ENCODE measurements at regions not wholly inside any gene's neighbourhood (a gene's known extent, or its start where the extent isn't known, plus 50 kb on each side); places are given as distances from the start of the nearest gene placed in this dataset.

DNA sequence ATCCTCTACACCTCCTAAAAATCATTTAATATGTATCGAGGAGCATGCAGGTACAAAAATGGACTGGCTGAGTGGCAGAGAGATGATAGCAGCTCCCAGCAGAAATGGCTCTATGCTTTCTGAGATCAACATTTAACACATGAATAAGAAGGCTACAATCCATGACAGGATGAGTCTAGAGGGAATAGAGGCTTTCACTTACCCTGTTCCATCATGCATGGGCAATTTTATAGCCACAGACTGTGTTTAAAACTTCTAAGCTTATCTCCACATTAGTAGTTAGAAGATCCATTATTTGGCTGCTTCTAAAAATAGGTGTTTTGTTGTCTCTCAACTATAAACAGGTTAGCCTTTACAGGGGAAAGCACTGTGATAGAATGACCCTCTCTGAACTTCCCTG is 149.1 kb upstream of the ARHGAP28 start:
- TF ChIP-seq ZFX (IDR thresholded peaks at IDR 0.05), result no peak
- TF ChIP-seq, protein P1, sequence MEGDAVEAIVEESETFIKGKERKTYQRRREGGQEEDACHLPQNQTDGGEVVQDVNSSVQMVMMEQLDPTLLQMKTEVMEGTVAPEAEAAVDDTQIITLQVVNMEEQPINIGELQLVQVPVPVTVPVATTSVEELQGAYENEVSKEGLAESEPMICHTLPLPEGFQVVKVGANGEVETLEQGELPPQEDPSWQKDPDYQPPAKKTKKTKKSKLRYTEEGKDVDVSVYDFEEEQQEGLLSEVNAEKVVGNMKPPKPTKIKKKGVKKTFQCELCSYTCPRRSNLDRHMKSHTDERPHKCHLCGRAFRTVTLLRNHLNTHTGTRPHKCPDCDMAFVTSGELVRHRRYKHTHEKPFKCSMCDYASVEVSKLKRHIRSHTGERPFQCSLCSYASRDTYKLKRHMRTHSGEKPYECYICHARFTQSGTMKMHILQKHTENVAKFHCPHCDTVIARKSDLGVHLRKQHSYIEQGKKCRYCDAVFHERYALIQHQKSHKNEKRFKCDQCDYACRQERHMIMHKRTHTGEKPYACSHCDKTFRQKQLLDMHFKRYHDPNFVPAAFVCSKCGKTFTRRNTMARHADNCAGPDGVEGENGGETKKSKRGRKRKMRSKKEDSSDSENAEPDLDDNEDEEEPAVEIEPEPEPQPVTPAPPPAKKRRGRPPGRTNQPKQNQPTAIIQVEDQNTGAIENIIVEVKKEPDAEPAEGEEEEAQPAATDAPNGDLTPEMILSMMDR (conservative IDR thresholded peaks at IDR 0.05), result no peak
- H3K27ac ChIP-seq, result no peak overlapping the region

DNA sequence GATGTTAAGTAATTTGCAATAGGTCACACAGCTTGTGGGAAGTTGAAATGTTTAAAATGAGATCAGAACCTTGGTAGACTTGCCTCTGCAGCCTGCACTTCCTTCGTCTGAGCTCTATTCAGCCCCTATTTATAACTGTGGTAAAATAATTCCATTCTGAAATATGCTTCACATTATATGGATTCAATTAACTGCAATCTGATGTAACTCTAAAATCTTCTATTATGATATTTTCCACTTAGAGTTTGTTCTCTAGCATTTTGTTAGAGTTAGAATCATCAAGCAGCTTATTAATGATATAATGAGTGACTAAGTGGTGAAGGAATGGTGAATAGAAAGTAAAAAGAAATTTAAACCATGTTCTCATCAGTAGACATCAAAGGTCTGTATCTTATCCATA is 139.6 kb upstream of the ARHGAP28 start:
- no peak overlapping the region for H3K27ac ChIP-seq
- no peak for TF ChIP-seq ZFX (IDR thresholded peaks at IDR 0.05)
- TF ChIP-seq, protein P1 (conservative IDR thresholded peaks at IDR 0.05), result no peak

DNA sequence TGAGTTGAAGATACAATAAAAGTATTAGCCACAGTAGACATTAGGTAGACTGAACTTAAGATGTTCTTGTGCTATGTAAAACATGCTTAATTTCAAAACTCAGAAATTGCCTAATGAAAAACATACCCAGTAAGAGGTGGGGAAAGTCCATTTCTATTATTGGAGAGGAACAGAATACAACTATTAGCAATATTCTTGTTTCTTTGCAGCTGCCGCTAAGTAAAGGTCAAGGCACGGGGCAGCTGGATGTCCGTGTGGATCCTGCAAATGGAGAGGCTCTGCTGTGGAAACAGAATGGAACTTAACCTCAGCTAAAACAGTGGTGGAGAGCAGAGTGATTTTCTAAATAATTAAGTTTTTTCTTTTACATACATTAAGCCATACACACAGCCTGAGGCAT is 139.2 kb upstream of the ARHGAP28 start:
- H3K27ac ChIP-seq, result no peak overlapping the region
- no peak for TF ChIP-seq ZFX (IDR thresholded peaks at IDR 0.05)
- TF ChIP-seq, protein P1 (conservative IDR thresholded peaks at IDR 0.05), result no peak

DNA sequence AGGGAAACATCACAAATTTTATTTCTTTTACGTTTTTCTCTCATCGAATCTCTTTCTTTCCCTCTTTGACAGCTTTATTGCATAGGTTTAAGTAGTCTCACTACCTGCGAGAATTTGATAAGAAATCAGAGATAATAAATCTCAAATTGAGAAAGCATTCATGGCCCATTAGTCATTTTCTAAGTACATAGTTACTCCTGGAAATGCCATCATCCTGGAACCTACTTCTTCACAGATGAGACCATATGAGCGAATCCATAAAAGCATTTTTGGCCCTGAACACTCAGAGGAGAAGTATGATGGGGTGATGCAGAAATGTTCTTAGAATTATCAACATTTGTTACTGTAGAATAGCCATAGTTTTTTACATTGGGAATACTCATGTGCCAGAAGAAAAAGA is 138.0 kb upstream of the ARHGAP28 start:
- H3K27ac ChIP-seq, result no peak overlapping the region
- TF ChIP-seq, protein P1 (conservative IDR thresholded peaks at IDR 0.05), result no peak
- no peak for TF ChIP-seq ZFX (IDR thresholded peaks at IDR 0.05)

DNA sequence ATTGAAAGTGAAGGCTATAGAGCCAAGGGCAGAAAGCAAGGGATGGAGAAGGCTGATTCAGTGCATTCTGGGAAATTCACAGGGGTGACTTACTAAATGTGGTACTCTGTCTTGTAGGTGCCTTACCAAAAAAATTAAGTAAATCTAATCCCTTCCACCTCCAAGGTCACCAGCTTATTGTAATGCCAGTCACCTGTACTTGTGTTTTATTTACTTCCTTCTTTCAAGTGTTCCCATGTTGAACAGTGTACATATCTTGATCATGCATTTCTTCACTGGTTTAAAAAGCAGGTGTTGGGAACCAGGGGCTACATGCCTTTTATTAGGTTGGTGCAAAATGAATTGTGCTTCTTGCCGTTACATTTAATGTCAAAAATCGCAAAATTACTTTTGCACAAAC is 137.0 kb upstream of the ARHGAP28 start:
- H3K27ac ChIP-seq, result no peak overlapping the region
- TF ChIP-seq, protein P1 (conservative IDR thresholded peaks at IDR 0.05), result no peak
- no peak for TF ChIP-seq ZFX (IDR thresholded peaks at IDR 0.05)

DNA sequence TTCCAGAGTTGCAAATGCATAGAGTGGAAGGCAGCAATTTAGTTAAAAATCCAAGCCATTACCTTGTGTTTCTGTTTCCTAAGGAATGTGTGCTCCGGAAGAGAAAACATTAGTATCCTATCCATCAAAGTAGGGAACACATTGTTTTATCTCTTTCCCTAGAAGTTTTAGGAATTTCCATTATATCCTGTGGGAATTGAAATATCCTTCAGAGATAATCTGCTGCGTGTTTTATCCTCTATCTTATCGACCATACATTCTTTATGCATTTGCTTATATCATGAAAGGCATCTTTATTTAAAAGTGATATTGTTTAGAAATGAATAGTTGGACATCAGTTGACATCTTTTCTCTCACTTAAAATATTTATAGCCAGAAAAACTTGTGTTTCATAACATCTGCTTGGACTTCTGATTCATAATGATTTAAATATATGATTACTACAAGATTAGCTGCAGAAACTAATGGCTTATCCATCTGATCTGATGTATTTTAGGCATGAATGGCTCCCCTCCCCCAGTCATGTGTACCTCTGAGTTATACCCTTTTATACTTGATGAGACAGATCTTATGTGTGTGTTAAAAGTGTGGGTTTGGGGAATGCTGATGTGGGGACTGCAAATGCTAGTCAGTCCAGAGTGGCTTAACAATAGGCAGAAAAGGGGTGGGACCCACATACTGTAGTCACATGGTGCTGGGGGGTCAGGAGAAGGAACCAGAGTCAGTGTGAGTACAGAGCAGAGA is 136.2 kb upstream of the ARHGAP28 start:
- no peak overlapping the region for H3K27ac ChIP-seq
- TF ChIP-seq ZFX (IDR thresholded peaks at IDR 0.05), result no peak
- TF ChIP-seq, protein P1 (conservative IDR thresholded peaks at IDR 0.05), result no peak

DNA sequence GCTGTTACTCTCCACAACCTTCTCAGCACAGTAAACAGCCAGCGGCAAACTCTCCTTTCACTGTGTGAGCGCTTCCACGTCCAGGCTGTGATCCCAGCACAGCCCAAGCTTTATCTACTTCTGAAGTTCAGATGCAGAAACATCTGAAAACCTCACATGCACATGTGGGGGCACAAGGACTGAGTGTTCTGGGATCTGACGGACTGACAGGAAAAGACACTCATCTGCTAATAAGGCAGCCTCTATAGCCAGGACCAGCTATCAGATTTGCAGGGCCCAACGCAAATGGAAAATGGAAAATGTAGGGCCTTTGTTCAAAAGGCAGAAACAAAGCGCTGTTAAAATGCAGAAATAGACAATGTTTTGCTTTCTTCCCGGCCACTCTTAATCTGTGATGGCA is 133.8 kb upstream of the ARHGAP28 start:
- H3K27ac ChIP-seq, result no peak overlapping the region
- TF ChIP-seq, protein P1 (conservative IDR thresholded peaks at IDR 0.05), result no peak
- no peak for TF ChIP-seq ZFX (IDR thresholded peaks at IDR 0.05)
